K562 (cell line): ENCODE measurements at regions not wholly inside any gene's neighbourhood (a gene's known extent, or its start where the extent isn't known, plus 50 kb on each side); places are given as distances from the start of the nearest gene placed in this dataset.

ENCODE experiments used
- ATAC-seq: fragments of 200-7000 bp; cut with Tn5 transposase; 3 replicates; pipeline ENCODE4 v1.9.1; 2020; ENCODE audit warnings: moderate library complexity
- BruUV-seq: library from RNA; stranded (reverse); fragments of 400-500 nt; replicated peaks from 2 replicates; lab custom pipeline; 2021; lab: Mats Ljungman, UMichigan
- CTCF ChIA-PET: fragments of 300-600 bp; formaldehyde crosslinking; extraction: SDS; loops from one replicate; lab custom pipeline; 2021; ENCODE audit warnings: low intra/inter-chr PET ratio; lab: Yijun Ruan, JAX
- POLR2A ChIA-PET: fragments of 300-600, 350-650 bp; sonication (Branson Sonifier 250); formaldehyde crosslinking; extraction: SDS; loops from one replicate; lab custom pipeline; 2021; ENCODE audit warnings: antibody characterized with exemption, inconsistent platforms; lab: Yijun Ruan, JAX
- DNase-seq, 4 experiments: peaks; one replicate each; pipeline versions ENCODE4 v3.0.0 to v3.0.0-alpha.2; 2011 to 2018; ENCODE audit warnings: low spot score in 3 of 4, mixed read lengths in 3 of 4; ENCODE audit errors: extremely low read depth in 1 of 4
- FAIRE-seq: peaks from 2 replicates; lab custom pipeline; 2011; peaks lifted over from hg19 to GRCh38; lab: Jason Lieb, UNC
- H2AFZ ChIP-seq: 2 replicates; pipeline ENCODE4 v1.6.0; 2011; ENCODE audit warnings: low read depth, low read length, control low read depth, inconsistent platforms
- H3K27ac ChIP-seq: fragments of 200-600 bp; 3 replicates; pipeline ENCODE4 v1.8.0; 2011; ENCODE audit warnings: low read depth, mild to moderate bottlenecking, control low read depth, inconsistent platforms, low read length, moderate library complexity, mixed read lengths; ENCODE audit errors: extremely low read depth
- H3K27me3 ChIP-seq, 2 experiments: fragments of 300-600 bp in 1 of 2; 2 replicates in 1 of 2; 3 replicates in 1 of 2; pipeline versions ENCODE4 v1.6.0 to v1.8.0; 2011; ENCODE audit warnings: inconsistent platforms in 2 of 2, low read length in 2 of 2, mild to moderate bottlenecking in 1 of 2, mixed read lengths in 1 of 2, moderate library complexity in 1 of 2; ENCODE audit not compliant: control insufficient read depth in 2 of 2, insufficient read depth in 2 of 2
- H3K36me3 ChIP-seq: fragments of 300-600 bp; 3 replicates; pipeline ENCODE4 v1.8.0; 2011; ENCODE audit warnings: mild to moderate bottlenecking, low read length, inconsistent platforms; ENCODE audit not compliant: control insufficient read depth, insufficient read depth
- H3K4me1 ChIP-seq, 2 experiments: fragments of 200-600 bp in 1 of 2; replicated peaks in 1 of 2; 2 replicates in 1 of 2; 3 replicates in 1 of 2; pipeline versions ENCODE4 v1.5.1 to v1.8.0; 2011; ENCODE audit warnings: inconsistent platforms in 2 of 2, low read length in 2 of 2, mild to moderate bottlenecking in 1 of 2, mixed read lengths in 1 of 2, moderate library complexity in 1 of 2; ENCODE audit not compliant: control insufficient read depth in 2 of 2, insufficient read depth in 2 of 2
- H3K4me2 ChIP-seq: 2 replicates; pipeline ENCODE4 v1.6.1; 2011; ENCODE audit warnings: low read length, control low read depth, inconsistent platforms, mixed read lengths; ENCODE audit not compliant: insufficient read depth
- H3K4me3 ChIP-seq: fragments of 200-600 bp; sonication (generic), shearing (Covaris generic); 2 replicates; pipeline ENCODE4 v1.5.1; 2016; ENCODE audit warnings: control low read depth, inconsistent platforms
- H3K79me2 ChIP-seq: fragments of 200-600 bp; 3 replicates; pipeline ENCODE4 v1.8.0; 2011; ENCODE audit warnings: low read length, inconsistent platforms; ENCODE audit not compliant: control insufficient read depth, insufficient read depth
- H3K9ac ChIP-seq, 2 experiments: 2 replicates each; pipeline versions ENCODE4 v1.6.0 to v1.6.1; 2011; ENCODE audit warnings: low read depth in 2 of 2, low read length in 2 of 2, control low read depth in 1 of 2, inconsistent platforms in 1 of 2, mild to moderate bottlenecking in 1 of 2, mixed read lengths in 1 of 2; ENCODE audit not compliant: insufficient read depth in 1 of 2
- H3K9me1 ChIP-seq: one replicate; pipeline ENCODE4 v1.6.0; 2011; ENCODE audit warnings: inconsistent platforms, mild to moderate bottlenecking, low read length, moderate library complexity; ENCODE audit not compliant: control insufficient read depth, insufficient read depth
- H3K9me3 ChIP-seq: replicated peaks from 2 replicates; pipeline ENCODE4 v1.5.1; 2011; ENCODE audit warnings: low read depth, low read length, inconsistent platforms; ENCODE audit not compliant: control insufficient read depth, insufficient read depth
- H4K20me1 ChIP-seq: replicated peaks from 2 replicates; pipeline ENCODE4 v1.6.1; 2011; ENCODE audit warnings: low read length, inconsistent platforms, mixed read lengths; ENCODE audit not compliant: control insufficient read depth, insufficient read depth
- HDAC6 ChIP-seq: IDR thresholded peaks from 2 replicates; pipeline ENCODE4 v1.6.1; 2012; ENCODE audit warnings: low read depth, mild to moderate bottlenecking, control low read depth, inconsistent platforms, low read length, moderate library complexity
- HSF4 ChIP-seq: fragments of 250-450 bp; sonication (Bioruptor Pico); IDR thresholded peaks from 2 replicates; pipeline ENCODE4 v2.1.2; 2022; ENCODE audit warnings: mild to moderate bottlenecking, moderate library complexity, borderline replicate concordance
- KLF10 ChIP-seq: fragments of 250-450 bp; sonication (Bioruptor Pico); IDR thresholded peaks from 2 replicates; pipeline ENCODE4 v1.6.1; 2021; ENCODE audit warnings: matching md5 sums
- MLLT1 ChIP-seq, 2 experiments: fragments of 450-650 bp; IDR thresholded peaks; 2 replicates each; pipeline ENCODE4 v1.6.1; 2016
- SMARCE1 ChIP-seq: fragments of 450-650 bp; IDR thresholded peaks from 2 replicates; pipeline ENCODE4 v1.7.1; 2016; ENCODE audit warnings: mild to moderate bottlenecking
- U2AF1 ChIP-seq: fragments of 200-400 bp; formaldehyde crosslinking; optimal IDR thresholded peaks from 2 replicates; pipeline ENCODE3; 2017; ENCODE audit warnings: mild to moderate bottlenecking, low read depth, low read length, moderate library complexity
- VEZF1 ChIP-seq: fragments of 200-800 bp; sonication (Bioruptor generic); IDR thresholded peaks from 2 replicates; pipeline ENCODE4 v1.6.1; 2017; ENCODE audit warnings: missing genetic modification characterization, missing compliant biosample characterization
- ZBTB7A ChIP-seq: IDR thresholded peaks from 2 replicates; pipeline ENCODE4 v1.6.1; 2011; ENCODE audit warnings: low read depth, mild to moderate bottlenecking, low read length, moderate library complexity, borderline replicate concordance; ENCODE audit not compliant: control insufficient read depth
- ZC3H4 ChIP-seq: sonication (generic); formaldehyde crosslinking; IDR thresholded peaks from 2 replicates; pipeline ENCODE4 v1.9.0; 2021; ENCODE audit warnings: missing genetic modification reagents, borderline replicate concordance
- in situ Hi-C: fragments of 300-500 bp; cut with MboI; formaldehyde crosslinking; loops from 4 replicates; pipeline ENCODE4 v1.15.0; 2018; ENCODE audit warnings: inconsistent platforms, mixed read lengths
- intact Hi-C: fragments of 100-400 bp; cut with micrococcal nuclease; formaldehyde crosslinking; loops from 2 replicates; pipeline ENCODE4 v1.14.2; 2022
- TF ChIP-seq, protein P1 (sequence below): sonication (generic); formaldehyde crosslinking; IDR thresholded peaks from 2 replicates; pipeline ENCODE4 v1.8.0; 2022; ENCODE audit warnings: mild to moderate bottlenecking, missing genetic modification reagents, borderline replicate concordance
- TF ChIP-seq, protein P2 (sequence below): fragments of 450-650 bp; IDR thresholded peaks from 2 replicates; pipeline ENCODE4 v1.6.1; 2017; ENCODE audit warnings: antibody characterized with exemption, mild to moderate bottlenecking

GRCh38 chr11:82631722-82632630, 101.7 kb downstream of the FAM181B start (continued):
- TF ChIP-seq VEZF1 (no peak), U2AF1 (no peak), HSF4 (CRISPR knock-in tag) (no peak)
- TF ChIP-seq, protein P1, sequence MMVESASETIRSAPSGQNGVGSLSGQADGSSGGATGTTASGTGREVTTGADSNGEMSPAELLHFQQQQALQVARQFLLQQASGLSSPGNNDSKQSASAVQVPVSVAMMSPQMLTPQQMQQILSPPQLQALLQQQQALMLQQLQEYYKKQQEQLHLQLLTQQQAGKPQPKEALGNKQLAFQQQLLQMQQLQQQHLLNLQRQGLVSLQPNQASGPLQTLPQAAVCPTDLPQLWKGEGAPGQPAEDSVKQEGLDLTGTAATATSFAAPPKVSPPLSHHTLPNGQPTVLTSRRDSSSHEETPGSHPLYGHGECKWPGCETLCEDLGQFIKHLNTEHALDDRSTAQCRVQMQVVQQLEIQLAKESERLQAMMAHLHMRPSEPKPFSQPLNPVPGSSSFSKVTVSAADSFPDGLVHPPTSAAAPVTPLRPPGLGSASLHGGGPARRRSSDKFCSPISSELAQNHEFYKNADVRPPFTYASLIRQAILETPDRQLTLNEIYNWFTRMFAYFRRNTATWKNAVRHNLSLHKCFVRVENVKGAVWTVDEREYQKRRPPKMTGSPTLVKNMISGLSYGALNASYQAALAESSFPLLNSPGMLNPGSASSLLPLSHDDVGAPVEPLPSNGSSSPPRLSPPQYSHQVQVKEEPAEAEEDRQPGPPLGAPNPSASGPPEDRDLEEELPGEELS (CRISPR knock-in tag), result no peak

GRCh38 chr11:82610671-82611070, 123.0 kb downstream of the FAM181B start:
- Histone ChIP-seq H3K27me3 (no peaks in the 10 kb centered on the region), H2AFZ (no peak overlapping the region), H3K4me2 (no peak overlapping the region), H4K20me1 (no peaks in the 10 kb centered on the region), H3K36me3 (no peaks in the 10 kb centered on the region), H3K9me3 (no peaks in the 10 kb centered on the region), H3K4me1 (no peaks in the 10 kb centered on the region), H3K9ac (no peak overlapping the region), H3K9me1 (no peaks in the 10 kb centered on the region), H3K4me3 (no peak overlapping the region), H3K79me2 (no peaks in the 10 kb centered on the region), H3K27ac (no peak overlapping the region)
- intact Hi-C loops, result no loop called here
- in situ Hi-C loops, result no loop called here
- no TSS peak for BruUV-seq
- ATAC-seq, result no peak
- CTCF ChIA-PET, result no interaction called here
- POLR2A ChIA-PET, result no interaction called here
- FAIRE-seq, result no peak
- no peak for DNase-seq
- TF ChIP-seq SMARCE1 (no peak), KLF10 (no peak), ZBTB7A (no peak), ZC3H4 (no peak), MLLT1 (IDR thresholded peaks at IDR 0.05) (no peak), HDAC6 (no peak)
- TF ChIP-seq, protein P2, sequence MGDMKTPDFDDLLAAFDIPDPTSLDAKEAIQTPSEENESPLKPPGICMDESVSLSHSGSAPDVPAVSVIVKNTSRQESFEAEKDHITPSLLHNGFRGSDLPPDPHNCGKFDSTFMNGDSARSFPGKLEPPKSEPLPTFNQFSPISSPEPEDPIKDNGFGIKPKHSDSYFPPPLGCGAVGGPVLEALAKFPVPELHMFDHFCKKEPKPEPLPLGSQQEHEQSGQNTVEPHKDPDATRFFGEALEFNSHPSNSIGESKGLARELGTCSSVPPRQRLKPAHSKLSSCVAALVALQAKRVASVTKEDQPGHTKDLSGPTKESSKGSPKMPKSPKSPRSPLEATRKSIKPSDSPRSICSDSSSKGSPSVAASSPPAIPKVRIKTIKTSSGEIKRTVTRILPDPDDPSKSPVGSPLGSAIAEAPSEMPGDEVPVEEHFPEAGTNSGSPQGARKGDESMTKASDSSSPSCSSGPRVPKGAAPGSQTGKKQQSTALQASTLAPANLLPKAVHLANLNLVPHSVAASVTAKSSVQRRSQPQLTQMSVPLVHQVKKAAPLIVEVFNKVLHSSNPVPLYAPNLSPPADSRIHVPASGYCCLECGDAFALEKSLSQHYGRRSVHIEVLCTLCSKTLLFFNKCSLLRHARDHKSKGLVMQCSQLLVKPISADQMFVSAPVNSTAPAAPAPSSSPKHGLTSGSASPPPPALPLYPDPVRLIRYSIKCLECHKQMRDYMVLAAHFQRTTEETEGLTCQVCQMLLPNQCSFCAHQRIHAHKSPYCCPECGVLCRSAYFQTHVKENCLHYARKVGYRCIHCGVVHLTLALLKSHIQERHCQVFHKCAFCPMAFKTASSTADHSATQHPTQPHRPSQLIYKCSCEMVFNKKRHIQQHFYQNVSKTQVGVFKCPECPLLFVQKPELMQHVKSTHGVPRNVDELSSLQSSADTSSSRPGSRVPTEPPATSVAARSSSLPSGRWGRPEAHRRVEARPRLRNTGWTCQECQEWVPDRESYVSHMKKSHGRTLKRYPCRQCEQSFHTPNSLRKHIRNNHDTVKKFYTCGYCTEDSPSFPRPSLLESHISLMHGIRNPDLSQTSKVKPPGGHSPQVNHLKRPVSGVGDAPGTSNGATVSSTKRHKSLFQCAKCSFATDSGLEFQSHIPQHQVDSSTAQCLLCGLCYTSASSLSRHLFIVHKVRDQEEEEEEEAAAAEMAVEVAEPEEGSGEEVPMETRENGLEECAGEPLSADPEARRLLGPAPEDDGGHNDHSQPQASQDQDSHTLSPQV, result no peak
